PC-9 (cell line): ENCODE measurements at regions not wholly inside any gene's neighbourhood (a gene's known extent, or its start where the extent isn't known, plus 50 kb on each side); places are given as distances from the start of the nearest gene placed in this dataset.

Experiments
- EZH2 ChIP-seq: fragments of 200-600 bp; sonication (generic); IDR thresholded peaks from 2 replicates; pipeline ENCODE4 v1.8.0; 2017; ENCODE audit warnings: antibody characterized with exemption, low read depth
- TF ChIP-seq, protein P1 (sequence below): fragments of 200-600 bp; sonication (generic); conservative IDR thresholded peaks from 2 replicates; pipeline ENCODE4 v1.6.1; 2017; ENCODE audit warnings: mixed run types, antibody characterized with exemption, mild to moderate bottlenecking, moderate library complexity

DNA sequence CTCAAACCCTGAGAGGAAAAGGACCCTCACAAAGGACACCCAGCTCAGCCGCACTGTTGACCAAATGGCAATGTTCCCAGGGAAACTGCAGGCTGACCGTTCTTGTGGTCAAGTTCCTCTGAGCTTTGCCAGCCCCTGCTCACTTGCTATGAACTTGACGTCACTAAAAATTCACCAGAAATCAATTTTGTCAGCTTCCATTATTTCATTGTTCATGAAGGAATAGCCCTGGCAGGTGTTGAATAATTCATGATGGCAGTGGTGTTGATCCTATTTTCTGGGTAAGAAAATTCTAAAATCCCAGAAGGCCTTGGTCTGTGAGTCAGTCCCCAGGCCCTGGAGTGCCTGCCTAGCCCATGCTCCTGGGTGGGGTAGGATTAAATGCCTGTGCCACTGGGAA, 318.9 kb downstream of the ZNF326 start:
- TF ChIP-seq, protein P1, sequence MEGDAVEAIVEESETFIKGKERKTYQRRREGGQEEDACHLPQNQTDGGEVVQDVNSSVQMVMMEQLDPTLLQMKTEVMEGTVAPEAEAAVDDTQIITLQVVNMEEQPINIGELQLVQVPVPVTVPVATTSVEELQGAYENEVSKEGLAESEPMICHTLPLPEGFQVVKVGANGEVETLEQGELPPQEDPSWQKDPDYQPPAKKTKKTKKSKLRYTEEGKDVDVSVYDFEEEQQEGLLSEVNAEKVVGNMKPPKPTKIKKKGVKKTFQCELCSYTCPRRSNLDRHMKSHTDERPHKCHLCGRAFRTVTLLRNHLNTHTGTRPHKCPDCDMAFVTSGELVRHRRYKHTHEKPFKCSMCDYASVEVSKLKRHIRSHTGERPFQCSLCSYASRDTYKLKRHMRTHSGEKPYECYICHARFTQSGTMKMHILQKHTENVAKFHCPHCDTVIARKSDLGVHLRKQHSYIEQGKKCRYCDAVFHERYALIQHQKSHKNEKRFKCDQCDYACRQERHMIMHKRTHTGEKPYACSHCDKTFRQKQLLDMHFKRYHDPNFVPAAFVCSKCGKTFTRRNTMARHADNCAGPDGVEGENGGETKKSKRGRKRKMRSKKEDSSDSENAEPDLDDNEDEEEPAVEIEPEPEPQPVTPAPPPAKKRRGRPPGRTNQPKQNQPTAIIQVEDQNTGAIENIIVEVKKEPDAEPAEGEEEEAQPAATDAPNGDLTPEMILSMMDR: no peak
- TF ChIP-seq EZH2: no peak
